SK-N-SH (cell line): ENCODE measurements at regions not wholly inside any gene's neighbourhood (a gene's known extent, or its start where the extent isn't known, plus 50 kb on each side); places are given as distances from the start of the nearest gene placed in this dataset.

Experiments used
- CTCF ChIA-PET: fragments of 300-600, 350-600 bp; formaldehyde crosslinking; extraction: SDS; loops from one replicate; lab custom pipeline; 2021; lab: Yijun Ruan, JAX
- POLR2A ChIA-PET: fragments of 350-600 bp; sonication (Branson Sonifier 250); formaldehyde crosslinking; extraction: SDS; loops from one replicate; lab custom pipeline; 2020; ENCODE audit warnings: antibody characterized with exemption, inconsistent platforms; lab: Yijun Ruan, JAX
- DNase-seq: peaks from one replicate; pipeline ENCODE4 v3.0.0; 2012
- H2AFZ ChIP-seq: fragments of 200-600 bp; sonication (generic); 2 replicates; pipeline ENCODE4 v1.8.1; 2016; ENCODE audit warnings: antibody characterized with exemption, mild to moderate bottlenecking, low read depth
- H3F3A ChIP-seq: fragments of 200-600 bp; sonication (generic); replicated peaks from 2 replicates; pipeline ENCODE3; 2016; ENCODE audit warnings: antibody characterized with exemption, mild to moderate bottlenecking; ENCODE audit not compliant: insufficient read depth
- H3K27ac ChIP-seq, 2 experiments: fragments of 200-500 bp in 1 of 2; fragments of 200-600 bp in 1 of 2; sonication (Bioruptor generic) in 1 of 2; sonication (generic), shearing (Covaris generic) in 1 of 2; 2 replicates each; pipeline versions ENCODE4 v1.5.1 to v1.6.1; 2014 to 2016; ENCODE audit warnings: low read depth in 2 of 2, inconsistent platforms in 1 of 2, low read length in 1 of 2, mild to moderate bottlenecking in 1 of 2, mixed read lengths in 1 of 2
- H3K27me3 ChIP-seq: fragments of 200-600 bp; sonication (generic), shearing (Covaris generic); 2 replicates; pipeline ENCODE4 v1.6.1; 2016; ENCODE audit warnings: mixed run types; ENCODE audit not compliant: insufficient read depth
- H3K36me3 ChIP-seq, 2 experiments: fragments of 200-500 bp in 1 of 2; fragments of 200-600 bp in 1 of 2; sonication (Bioruptor generic) in 1 of 2; sonication (generic) in 1 of 2; replicated peaks in 1 of 2; 2 replicates each; pipeline versions ENCODE3 to v1.5.1; 2014 to 2016; ENCODE audit warnings: low read length in 1 of 2, mild to moderate bottlenecking in 1 of 2; ENCODE audit not compliant: insufficient read depth in 2 of 2, control insufficient read depth in 1 of 2
- H3K4me1 ChIP-seq, 2 experiments: fragments of 200-500 bp in 1 of 2; fragments of 200-600 bp in 1 of 2; sonication (Bioruptor generic) in 1 of 2; sonication (generic), shearing (Covaris generic) in 1 of 2; 2 replicates each; pipeline versions ENCODE4 v1.5.1 to v1.6.1; 2014 to 2016; ENCODE audit warnings: low read depth in 1 of 2, low read length in 1 of 2, mixed run types in 1 of 2; ENCODE audit not compliant: insufficient read depth in 2 of 2, control insufficient read depth in 1 of 2
- H3K4me2 ChIP-seq: fragments of 200-600 bp; sonication (generic), shearing (Covaris generic); 2 replicates; pipeline ENCODE4 v1.6.1; 2017; ENCODE audit warnings: mixed run types
- H3K4me3 ChIP-seq, 2 experiments: fragments of 200-500 bp in 1 of 2; fragments of 200-600 bp in 1 of 2; sonication (Bioruptor generic) in 1 of 2; sonication (generic), shearing (Covaris generic) in 1 of 2; 2 replicates each; pipeline versions ENCODE4 v1.5.1 to v1.8.1; 2014 to 2016; ENCODE audit warnings: low read depth in 2 of 2, inconsistent platforms in 1 of 2, low read length in 1 of 2, mild to moderate bottlenecking in 1 of 2, mixed read lengths in 1 of 2, moderate library complexity in 1 of 2
- H3K79me2 ChIP-seq: fragments of 200-600 bp; sonication (generic); 2 replicates; pipeline ENCODE4 v1.8.1; 2017; ENCODE audit warnings: mild to moderate bottlenecking; ENCODE audit not compliant: insufficient read depth
- H3K9ac ChIP-seq: fragments of 200-600 bp; sonication (generic); 2 replicates; pipeline ENCODE4 v1.6.1; 2017; ENCODE audit warnings: mixed run types
- H3K9me2 ChIP-seq: fragments of 200-600 bp; sonication (generic); 2 replicates; pipeline ENCODE4 v1.6.1; 2017; ENCODE audit warnings: mixed run types
- H3K9me3 ChIP-seq: fragments of 200-600 bp; sonication (generic); 2 replicates; pipeline ENCODE4 v1.6.1; 2017; ENCODE audit warnings: mixed run types, mild to moderate bottlenecking, moderate library complexity
- H4K20me1 ChIP-seq: fragments of 200-600 bp; sonication (generic); 2 replicates; pipeline ENCODE4 v1.6.1; 2017; ENCODE audit warnings: mild to moderate bottlenecking, mixed run types; ENCODE audit not compliant: insufficient read depth
- CHD2 ChIP-seq: fragments of 150-350 bp; IDR thresholded peaks from 2 replicates; pipeline ENCODE4 v1.6.1; 2018; ENCODE audit warnings: low read length; ENCODE audit not compliant: partially characterized antibody
- CTCF ChIP-seq: fragments of 200-600 bp; sonication (generic); IDR thresholded peaks from 2 replicates; pipeline ENCODE4 v1.6.1; 2017; ENCODE audit warnings: antibody characterized with exemption, mild to moderate bottlenecking, moderate library complexity
- ELF1 ChIP-seq: IDR thresholded peaks from 2 replicates; pipeline ENCODE4 v1.4.0; 2012
- EZH2phosphoT487 ChIP-seq: fragments of 200-600 bp; sonication (generic); IDR thresholded peaks from 2 replicates; pipeline ENCODE4 v1.6.1; 2017; ENCODE audit warnings: low read depth, mixed run types, mild to moderate bottlenecking, antibody characterized with exemption, moderate library complexity, borderline replicate concordance
- FOXJ3 ChIP-seq: sonication (generic); formaldehyde crosslinking; IDR thresholded peaks from 2 replicates; pipeline ENCODE4 v1.5.1; 2020; ENCODE audit warnings: mild to moderate bottlenecking, missing genetic modification reagents
- FOXM1 ChIP-seq: IDR thresholded peaks from 2 replicates; pipeline ENCODE4 v1.4.0; 2012; ENCODE audit warnings: low read depth, mild to moderate bottlenecking
- GATA2 ChIP-seq: sonication (generic); formaldehyde crosslinking; IDR thresholded peaks from 2 replicates; pipeline ENCODE4 v1.5.0; 2020; ENCODE audit warnings: mild to moderate bottlenecking, missing genetic modification reagents
- IRF3 ChIP-seq: fragments of 150-350 bp; IDR thresholded peaks from 2 replicates; pipeline ENCODE4 v1.6.1; 2016; ENCODE audit warnings: mild to moderate bottlenecking, low read depth, low read length
- JUND ChIP-seq: IDR thresholded peaks from 2 replicates; pipeline ENCODE4 v1.4.0; 2012
- MEF2A ChIP-seq: IDR thresholded peaks from 2 replicates; pipeline ENCODE4 v1.4.0; 2012; ENCODE audit warnings: low read depth, borderline replicate concordance
- MXI1 ChIP-seq: IDR thresholded peaks from 2 replicates; pipeline ENCODE4 v1.6.1; 2012; ENCODE audit warnings: mild to moderate bottlenecking, low read depth, low read length, improper control_type of control experiment
- PBX3 ChIP-seq: IDR thresholded peaks from 2 replicates; pipeline ENCODE4; 2012
- REST ChIP-seq: IDR thresholded peaks from 2 replicates; pipeline ENCODE4 v1.6.1; 2012; ENCODE audit warnings: mild to moderate bottlenecking, low read depth, low read length, moderate library complexity
- RFX5 ChIP-seq: IDR thresholded peaks from 2 replicates; pipeline ENCODE4 v1.6.1; 2012; ENCODE audit warnings: mild to moderate bottlenecking, improper control_type of control experiment, low read length
- RXRA ChIP-seq: IDR thresholded peaks from 2 replicates; pipeline ENCODE4 v1.4.0; 2012; ENCODE audit warnings: low read depth, mild to moderate bottlenecking, borderline replicate concordance
- WGBS: methylation state at CpG from one replicate; pipeline ENCODE4 v1.1.6; 2017; ENCODE audit warnings: low lambda C conversion rate; 5-methylcytosine and 5-hydroxymethylcytosine counted together
- TF ChIP-seq, protein P1 (sequence below): IDR thresholded peaks from 2 replicates; pipeline ENCODE4 v1.4.0; 2012; ENCODE audit warnings: low read depth, borderline replicate concordance

GRCh38 chr22:47994601-47995263, 1232.3 kb downstream of the TBC1D22A start (continued):
- TF ChIP-seq MXI1 (no peak), RXRA (no peak)

DNA sequence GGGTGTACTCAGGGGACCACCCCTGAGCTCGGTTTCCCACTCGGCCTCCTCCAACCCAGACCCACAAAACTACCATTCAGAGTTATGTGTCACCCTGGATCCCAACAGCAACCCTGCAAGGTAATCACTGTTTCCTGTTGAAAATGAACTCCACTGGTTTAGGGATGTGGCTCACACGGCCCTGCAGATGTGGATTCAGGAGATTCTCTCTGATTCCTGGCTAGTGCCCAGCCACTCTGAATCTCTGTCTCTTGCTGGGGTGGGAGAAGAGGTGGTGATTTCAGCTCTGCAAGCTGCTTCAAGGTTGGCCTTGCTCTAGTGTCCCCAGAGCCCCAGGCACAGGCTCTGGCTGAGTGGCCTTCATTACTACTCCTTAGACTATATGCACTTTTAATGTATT, 1231.6 kb downstream of the TBC1D22A start:
- H3F3A ChIP-seq: no peaks in the 10 kb centered on the region
- H3K9me3 ChIP-seq: no peaks in the 10 kb centered on the region
- H4K20me1 ChIP-seq: no peaks in the 10 kb centered on the region
- H3K4me3 ChIP-seq: no peak overlapping the region
- no peak overlapping the region for H3K4me2 ChIP-seq
- no peaks in the 10 kb centered on the region for H3K36me3 ChIP-seq
- H3K9ac ChIP-seq: no peak overlapping the region
- no peaks in the 10 kb centered on the region for H3K4me1 ChIP-seq
- CTCF ChIA-PET: no interaction called here
- no peaks in the 10 kb centered on the region; the same call in 1 of the 2 replicates for H3K27me3 ChIP-seq
- no peaks in the 10 kb centered on the region for H3K9me2 ChIP-seq
- no peaks in the 10 kb centered on the region for H3K79me2 ChIP-seq
- no peak for DNase-seq
- TF ChIP-seq, protein P1, sequence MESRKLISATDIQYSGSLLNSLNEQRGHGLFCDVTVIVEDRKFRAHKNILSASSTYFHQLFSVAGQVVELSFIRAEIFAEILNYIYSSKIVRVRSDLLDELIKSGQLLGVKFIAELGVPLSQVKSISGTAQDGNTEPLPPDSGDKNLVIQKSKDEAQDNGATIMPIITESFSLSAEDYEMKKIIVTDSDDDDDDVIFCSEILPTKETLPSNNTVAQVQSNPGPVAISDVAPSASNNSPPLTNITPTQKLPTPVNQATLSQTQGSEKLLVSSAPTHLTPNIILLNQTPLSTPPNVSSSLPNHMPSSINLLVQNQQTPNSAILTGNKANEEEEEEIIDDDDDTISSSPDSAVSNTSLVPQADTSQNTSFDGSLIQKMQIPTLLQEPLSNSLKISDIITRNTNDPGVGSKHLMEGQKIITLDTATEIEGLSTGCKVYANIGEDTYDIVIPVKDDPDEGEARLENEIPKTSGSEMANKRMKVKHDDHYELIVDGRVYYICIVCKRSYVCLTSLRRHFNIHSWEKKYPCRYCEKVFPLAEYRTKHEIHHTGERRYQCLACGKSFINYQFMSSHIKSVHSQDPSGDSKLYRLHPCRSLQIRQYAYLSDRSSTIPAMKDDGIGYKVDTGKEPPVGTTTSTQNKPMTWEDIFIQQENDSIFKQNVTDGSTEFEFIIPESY: no peak
- no peak overlapping the region for H2AFZ ChIP-seq
- H3K27ac ChIP-seq: no peak overlapping the region
- 17% methylated on average over 3 of the region's 3 CpGs for WGBS
- POLR2A ChIA-PET: no interaction called here

DNA sequence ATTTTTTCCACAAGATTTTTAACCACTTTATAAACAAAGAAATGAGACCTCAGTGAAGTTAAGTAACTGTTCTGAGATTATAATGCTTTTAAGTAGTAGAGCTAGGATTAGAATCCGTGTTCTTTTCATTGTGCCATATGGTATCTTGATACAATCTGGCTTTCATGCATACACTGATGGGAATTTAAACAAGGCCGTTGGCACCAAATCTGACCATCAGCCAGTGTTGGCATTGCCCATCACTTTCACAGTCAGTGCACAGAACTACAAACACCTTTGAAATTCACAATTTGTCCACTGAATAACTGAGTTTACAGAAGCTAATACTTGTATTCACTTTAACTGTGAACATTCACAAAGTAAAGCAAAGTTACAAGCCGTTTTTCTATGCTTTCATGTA, 1228.0 kb downstream of the TBC1D22A start:
- ChIA-PET POLR2A (no interaction called here), CTCF (interaction anchor here (0.6 kb wide), 1 partner anchor 80 kb away, joined by 4 read pairs; no protein-coding TSS in a partner anchor)
- Histone ChIP-seq H3K27ac (no peak overlapping the region), H2AFZ (no peak overlapping the region), H3K36me3 (no peaks in the 10 kb centered on the region), H3K9ac (no peak overlapping the region), H3K4me3 (no peak overlapping the region), H3K4me2 (no peak overlapping the region), H3K4me1 (no peaks in the 10 kb centered on the region), H3K9me2 (no peaks in the 10 kb centered on the region), H3K79me2 (no peaks in the 10 kb centered on the region), H3K27me3 (no peaks in the 10 kb centered on the region; the same call in 1 of the 2 replicates), H3F3A (no peaks in the 10 kb centered on the region), H3K9me3 (0 out of 2 replicates have a peak, but pooled peaks cover 5% of the 10 kb centered on the region), H4K20me1 (no peaks in the 10 kb centered on the region)
- 5% methylated on average over 3 of the region's 3 CpGs for WGBS
- DNase-seq: no peak
- TF ChIP-seq GATA2 (CRISPR knock-in tag): no peak
- TF ChIP-seq CTCF: no peak
- no peak for TF ChIP-seq REST
- no peak for TF ChIP-seq PBX3
- TF ChIP-seq CHD2: no peak
- no peak for TF ChIP-seq RFX5
- no peak for TF ChIP-seq ELF1
- no peak for TF ChIP-seq MEF2A
- TF ChIP-seq FOXM1: no peak
- TF ChIP-seq IRF3: no peak
- TF ChIP-seq EZH2phosphoT487: no peak
- TF ChIP-seq FOXJ3 (CRISPR knock-in tag): no peak
- no peak for TF ChIP-seq JUND
